NCI-H128 (cell line): ENCODE measurements at regions not wholly inside any gene's neighbourhood (a gene's known extent, or its start where the extent isn't known, plus 50 kb on each side); places are given as distances from the start of the nearest gene placed in this dataset.

Experiments
- DNase-seq: peaks from one replicate; lab custom pipeline; 2025; ENCODE audit not compliant: unreplicated experiment; lab: John Stamatoyannopoulos, UW

DNA sequence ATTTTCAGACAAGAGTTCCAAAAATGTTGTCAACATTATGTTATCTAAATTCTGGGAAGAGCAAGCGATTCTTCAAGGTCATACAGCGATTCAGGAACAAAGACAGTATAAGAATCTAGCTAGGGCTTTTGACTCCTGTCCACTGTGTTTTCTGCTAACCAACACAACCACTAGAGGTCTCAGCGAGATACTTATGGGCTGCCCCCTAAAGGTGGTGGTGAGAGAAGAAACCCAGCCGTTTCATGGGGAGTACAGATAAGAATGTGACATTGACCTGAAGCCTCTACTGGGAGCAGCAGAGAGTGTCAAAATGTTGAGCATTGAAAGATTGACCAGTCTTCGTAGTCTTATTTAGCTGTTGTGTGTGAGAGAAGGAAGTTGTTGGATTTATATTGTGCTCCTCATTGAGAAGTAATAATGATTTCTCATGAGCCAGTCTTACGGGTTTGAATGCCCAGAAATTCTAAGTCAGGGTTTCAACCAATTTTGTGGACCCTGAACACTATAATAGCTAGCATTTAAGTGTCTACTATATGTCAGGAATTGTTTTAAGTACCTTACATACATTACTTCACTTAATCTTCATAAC is 168.3 kb downstream of the SPRY1 start:
- DNase-seq, result no peak

DNA sequence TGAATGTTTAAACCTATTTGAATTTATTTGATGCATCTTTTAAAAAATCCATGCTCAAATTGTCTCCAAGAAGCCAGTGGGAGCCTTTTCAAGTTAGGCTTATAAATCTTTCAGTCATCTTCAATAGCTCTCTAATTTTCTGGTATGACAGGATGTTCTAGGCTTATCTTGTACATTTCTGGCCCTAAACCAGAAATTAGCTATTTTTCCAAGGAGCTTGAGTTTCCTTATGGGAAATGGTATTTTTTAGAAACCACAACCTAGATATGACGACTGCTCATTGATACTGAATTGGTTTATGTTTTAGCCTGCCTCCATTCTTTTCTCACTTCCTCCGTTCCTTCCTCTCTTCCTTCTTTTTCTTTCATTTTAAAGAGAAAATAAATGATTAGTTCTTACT is 172.3 kb downstream of the SPRY1 start:
- no peak for DNase-seq

DNA sequence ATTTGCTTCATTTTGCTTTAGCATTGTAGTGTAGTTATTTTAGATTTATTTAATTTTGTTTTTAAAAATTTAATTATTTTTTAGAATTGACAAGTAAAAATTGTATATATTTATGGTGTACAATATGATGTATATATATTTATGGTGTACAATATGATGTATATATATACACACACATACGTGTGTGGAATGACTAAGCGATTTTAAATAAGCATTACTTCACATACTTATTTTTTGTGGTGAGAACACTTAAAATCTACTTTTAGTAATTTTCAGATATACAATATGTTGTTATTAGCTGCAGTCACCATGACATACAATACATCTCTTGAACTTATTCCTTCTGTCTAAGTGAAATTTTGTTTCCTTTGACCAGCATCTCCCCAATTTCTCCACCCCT is 172.9 kb downstream of the SPRY1 start:
- no peak for DNase-seq

DNA sequence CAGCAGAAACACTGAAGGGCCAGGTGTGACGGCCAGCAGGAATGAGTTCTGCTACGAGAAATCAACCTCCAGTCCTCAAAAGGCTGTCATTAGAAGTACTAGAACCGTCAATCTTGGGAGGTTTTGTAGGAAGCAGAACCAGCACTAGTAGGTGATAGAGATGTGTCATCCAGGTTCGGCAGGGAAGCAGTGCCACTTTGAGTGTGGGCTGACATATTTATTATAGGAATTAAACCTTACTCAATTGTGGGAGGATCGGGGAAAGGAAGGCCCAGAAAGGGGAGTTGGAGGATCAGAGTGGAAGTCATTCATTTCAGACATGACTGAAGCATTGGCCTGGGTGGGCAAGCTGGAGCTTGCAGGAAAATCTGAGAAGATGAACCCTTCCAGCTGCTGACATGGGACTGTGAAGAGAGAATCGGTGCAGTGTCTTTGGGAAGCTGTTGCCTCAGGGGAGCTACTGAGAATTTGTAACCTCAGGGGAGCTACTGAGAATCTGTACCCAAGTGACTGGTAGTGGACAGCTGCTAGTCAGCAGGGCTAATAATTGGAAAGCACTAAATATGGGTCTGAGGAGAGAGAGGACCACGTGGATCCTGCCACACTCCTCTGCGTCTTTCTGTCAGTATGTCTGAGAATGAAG is 177.4 kb downstream of the SPRY1 start:
- DNase-seq, result no peak

DNA sequence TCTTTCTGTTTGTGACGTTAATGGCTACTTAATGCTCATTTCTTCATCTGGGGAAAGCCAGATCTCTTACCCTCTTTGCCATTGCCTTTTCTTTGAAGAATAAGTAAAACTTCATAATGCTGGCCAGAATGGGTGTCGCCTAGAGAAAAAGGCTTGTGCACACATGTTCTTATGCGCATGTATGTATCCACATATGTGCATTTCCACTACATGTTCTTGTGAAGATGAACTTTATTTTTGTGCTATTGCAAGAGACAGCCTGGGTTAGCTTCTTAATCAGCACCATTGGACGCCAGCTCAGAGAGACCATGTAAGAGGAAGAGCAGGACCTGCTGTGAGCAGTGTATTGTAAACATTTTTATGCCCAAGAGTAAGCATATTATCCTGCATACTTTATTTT is 178.7 kb downstream of the SPRY1 start:
- no peak for DNase-seq

DNA sequence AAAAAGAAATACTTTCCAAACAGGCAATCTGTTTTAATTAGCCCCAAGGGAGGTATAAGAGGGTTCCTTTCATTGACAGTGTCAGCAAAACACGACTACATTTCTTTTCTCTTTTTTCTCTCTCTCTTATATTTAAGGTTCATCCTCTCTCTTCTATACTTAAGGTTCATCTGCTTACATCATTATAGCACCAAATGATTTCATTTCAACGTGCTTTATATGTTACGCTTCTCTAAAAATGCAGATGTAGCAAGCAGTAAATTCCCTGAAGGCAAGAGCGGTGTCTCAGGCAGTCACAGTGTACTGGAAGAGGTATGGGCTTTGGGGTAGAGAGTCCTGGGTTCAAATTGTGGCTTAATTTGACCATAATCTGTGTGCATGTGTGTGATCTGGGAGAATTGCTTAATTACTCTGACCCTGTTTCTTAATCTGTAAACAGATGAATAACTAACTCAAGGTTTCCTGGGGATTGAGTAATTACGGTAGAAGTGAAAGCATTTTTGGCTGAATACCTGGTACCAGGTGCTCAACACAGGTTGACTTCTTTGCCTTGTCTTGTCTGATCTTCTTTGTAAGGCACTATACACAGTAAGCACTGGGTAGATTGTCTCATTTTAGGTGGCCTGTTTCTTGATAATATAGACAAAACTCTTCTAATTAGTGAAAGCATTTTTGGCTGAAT is 180.8 kb downstream of the SPRY1 start:
- DNase-seq, result no peak

DNA sequence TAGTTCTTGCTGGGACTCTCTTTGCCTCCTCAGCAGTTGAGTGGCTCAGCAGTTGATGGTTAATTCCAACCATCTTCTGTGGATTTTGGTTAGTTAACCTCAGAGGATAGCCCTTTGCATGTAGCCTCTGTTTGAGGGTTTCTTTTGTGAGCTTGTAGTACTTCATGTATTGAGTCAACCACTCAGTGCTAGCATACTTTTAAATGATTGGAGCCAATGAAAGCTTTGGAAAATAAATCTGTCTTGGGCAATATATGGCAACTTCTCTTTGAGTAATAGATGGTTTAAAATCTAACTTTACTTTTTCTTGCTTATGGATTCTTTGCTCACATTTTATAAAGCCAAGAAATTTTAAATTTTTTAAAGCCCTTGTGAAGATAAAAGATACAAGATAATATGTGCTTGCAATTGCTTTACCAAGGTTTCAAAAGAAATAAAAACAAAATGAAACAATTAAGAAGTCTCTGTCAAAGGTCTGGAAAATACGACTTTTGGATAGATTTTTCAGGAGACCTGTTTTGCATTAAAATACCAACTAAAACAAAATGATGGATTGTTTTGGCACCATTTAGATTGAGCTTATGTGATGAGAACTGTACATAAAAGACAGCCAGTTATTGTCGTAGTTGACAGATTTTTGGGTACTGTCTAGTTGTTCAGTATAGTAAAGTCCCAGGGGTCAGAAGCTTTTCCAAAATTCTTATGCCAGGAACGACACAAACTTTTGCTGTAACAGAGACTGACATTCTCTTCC is 181.9 kb downstream of the SPRY1 start:
- no peak for DNase-seq

DNA sequence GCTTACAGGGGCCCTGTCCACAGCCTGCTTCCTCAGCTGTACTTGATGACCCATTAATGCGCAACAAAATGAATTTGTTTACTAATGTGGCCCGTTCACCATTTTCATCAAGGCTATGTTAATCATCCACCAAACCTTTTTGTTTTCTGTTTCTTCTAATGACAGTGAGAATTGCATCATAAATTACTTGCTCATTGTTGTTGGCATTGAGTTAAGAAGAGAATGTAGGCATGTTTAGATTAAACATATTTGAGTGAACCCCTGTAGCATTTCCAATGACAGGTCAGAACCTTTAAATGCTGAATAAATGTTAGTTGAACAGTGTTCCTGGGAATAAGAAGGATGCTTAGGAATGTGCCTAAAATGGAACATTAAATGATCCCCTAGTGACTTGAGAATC is 183.4 kb downstream of the SPRY1 start:
- DNase-seq, result no peak

DNA sequence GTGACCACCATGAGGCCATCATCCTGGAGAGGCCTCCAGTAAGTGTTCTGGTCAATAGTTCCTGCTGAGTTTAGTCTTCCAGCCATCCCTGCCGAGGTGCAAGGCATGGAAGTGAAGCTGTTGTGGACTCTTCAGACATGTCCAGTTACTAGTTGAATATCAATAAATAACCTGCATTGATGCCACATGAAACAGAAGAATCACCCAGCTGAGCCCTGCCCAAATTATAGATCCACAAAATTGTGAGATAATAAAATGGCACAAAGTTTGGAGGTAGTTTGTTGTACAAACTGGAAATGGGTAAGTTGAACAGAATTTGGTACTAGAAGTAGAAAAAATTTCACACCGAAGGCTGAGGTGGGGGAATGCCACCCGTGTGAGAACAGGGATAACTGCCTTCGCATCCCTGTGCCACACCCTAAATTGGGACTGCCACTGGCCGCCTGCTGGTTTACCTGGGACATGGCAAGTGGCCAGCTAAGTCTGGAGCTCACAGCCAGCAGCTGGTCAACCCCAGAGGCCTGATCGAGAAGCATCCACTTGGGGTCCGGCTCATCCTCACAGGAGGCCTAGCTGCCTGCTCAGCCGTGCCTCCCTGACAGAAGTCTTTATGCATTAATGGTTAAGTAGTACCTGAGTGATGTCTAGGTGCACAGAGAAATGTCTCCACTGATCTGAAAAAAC is 184.5 kb downstream of the SPRY1 start:
- DNase-seq, result no peak

DNA sequence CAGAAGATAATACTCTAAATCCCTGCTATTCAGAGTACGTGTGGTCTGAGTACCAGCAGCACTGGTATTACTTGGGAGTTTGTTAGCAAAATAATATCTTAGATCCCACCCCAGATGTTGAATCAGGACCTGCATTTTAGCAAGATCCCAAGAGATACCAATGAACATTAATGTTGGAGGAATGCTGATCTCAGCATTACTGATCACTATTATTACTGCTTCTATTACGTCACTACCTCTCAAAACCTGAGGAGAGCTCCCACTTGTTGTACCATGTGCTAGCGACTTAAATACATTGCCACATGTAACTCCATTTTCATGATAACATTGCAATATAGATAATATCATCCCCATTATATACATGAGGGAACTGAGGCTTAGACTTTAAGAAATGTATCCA is 185.2 kb downstream of the SPRY1 start:
- DNase-seq, result no peak

DNA sequence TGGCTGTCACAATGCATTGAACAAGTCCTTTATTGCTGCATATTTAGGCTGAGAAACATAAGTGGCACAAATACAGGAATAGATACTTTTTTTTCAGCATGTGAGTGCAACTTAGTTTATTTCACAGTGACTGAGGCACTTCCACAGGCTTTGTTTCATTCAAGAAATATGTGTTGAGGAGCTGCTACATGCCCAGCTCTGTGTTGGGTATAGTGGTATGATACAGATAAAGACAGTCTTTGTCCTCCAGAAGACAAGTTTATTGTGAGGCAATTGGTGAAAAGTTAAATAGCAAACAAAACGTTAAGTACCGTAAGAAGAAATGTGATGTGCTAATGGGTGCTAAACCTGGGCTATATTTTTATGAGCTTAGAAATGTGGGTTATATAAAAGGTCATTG is 186.4 kb downstream of the SPRY1 start:
- DNase-seq, result no peak

DNA sequence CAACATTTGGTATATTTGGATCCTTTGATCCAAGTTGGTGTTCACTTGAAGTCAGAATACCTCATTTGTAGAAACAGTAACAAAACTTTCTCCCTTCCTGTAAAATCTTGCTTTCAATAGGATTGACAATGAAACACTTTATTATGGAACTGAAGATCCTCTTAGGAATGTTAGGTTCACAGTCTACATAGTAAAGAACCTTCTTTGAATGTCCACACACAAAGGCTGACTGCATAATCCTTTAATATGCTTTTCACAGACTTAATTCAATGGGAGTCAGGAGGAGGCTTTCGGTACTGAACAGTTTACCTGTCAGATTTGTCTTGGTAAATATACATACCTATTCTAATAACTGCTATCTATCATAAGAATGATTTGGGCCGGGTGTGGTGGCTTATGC is 188.5 kb downstream of the SPRY1 start:
- DNase-seq, result no peak

DNA sequence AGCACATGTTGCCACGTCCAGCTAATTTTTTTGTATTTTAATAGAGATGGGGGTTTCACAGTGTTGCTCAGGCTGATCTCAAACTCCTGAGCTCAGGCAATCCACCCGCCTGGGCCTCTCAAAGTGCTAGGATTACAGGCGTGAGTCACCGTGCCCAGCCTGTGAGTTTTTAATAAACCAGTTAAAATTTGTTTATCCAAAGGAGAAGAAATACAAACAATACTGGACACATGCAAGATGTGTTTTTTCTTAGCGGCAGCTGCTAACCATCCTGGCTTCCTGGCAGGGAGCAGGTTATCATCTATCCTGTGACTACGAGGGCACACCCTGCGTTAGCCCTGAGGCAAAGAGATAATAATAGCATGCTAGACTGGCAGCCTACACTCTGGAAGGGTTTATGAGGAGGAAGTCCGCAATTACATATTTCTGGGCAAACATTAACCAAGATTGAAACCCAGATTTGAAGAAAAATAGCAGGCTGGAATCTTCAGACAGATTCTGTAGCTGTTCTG is 191.4 kb downstream of the SPRY1 start:
- DNase-seq, result no peak

DNA sequence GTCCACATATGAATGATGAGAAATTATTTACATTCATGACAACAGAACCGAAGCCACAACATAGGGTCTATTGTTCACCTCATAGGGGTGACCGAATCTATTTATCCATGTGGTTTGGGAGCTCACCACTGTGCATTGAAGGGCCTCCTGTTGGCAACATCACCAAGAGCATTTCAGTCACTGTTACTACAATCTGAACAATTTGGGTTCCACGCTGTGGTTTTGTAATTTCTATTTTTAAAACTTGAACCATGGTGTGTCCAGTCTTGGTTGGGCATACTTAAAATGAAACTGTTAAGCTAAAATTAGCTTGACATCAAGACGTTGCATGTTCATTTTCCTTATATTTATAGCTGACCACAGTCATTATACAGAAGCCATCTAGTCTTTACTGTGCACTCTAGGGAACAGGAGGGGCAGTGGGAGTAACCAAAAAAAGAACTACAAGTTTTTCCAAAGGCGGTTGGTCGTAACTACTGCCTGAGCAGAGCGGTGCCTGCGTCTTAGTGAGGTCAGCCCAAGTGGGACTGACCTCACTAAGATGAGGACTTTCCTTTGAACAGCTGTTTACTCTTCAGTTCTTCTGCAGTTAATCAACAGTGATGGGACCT is 192.1 kb downstream of the SPRY1 start:
- no peak for DNase-seq

DNA sequence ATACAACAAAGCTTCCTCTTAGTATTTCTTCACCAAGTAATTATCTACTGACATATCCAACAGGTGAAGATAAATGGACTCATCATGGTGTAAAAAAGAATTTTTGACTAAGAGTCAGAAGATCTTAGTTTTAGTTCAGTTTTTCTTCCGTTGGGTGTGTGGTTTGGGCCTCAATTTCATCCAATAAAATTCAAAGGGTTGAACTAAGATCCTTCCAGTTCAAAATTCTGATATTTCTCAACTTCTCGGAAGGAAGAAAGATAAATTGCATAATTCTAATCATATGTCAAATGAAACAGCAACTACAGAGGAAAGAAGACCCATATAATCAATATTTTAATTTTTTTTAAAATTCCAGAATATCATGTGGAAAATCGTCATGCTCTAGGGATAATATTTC is 192.7 kb downstream of the SPRY1 start:
- DNase-seq, result no peak

DNA sequence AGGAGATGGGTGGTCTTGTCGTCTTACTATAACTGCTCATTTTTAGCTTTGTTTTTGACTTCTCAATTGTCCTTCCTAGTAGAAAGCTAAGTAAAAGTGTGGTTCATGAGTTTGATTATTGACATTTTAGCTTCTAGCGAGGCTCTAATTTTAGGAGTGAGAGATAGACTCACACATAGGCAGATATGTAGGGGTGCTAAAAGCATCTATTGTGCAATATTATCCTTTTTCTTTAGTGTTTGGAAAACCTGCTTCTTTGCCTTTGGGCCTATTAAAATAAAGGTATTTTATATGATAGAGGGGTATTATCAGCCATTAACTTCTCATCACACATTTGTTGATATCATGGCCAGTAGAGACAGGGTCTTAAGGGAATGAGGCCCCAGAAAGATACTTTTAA is 195.3 kb downstream of the SPRY1 start:
- no peak for DNase-seq

DNA sequence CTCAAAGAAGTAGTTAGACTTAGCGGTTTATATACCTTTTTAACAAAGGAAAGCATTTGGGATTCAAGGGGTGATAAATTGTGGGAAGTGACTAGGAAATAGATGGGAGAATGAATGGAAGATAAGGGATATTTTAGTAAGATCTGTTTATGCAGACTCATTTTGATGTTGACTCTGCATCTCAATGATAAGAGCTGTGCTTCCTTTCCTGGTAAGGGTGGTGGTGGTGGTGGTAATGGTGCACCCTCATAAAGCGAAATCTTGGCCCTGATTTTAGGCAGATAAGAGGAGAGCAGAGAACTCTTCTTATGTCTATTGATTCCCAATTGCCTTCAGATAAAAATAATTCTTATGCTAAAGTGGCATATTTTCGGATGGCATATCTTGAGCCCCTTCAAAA is 197.1 kb downstream of the SPRY1 start:
- DNase-seq, result no peak

DNA sequence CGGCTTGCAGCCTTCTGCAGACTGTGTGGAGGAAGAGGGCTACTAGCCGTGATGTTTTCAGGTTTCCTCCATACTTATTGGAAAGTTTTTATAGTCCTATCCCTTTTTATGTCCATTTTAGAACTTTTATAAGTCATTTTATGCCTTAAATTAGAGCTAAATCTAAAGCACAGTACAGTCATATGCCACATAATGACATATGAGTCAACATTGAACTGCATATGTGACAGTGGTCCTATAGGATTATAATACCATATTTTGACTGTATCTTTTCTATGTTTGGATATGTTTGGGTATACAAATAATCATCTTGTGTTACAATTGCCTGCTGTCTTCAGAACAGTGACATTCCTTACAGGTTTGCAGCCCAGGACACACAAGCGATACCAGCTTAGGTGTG is 200.2 kb downstream of the SPRY1 start:
- DNase-seq, result no peak

DNA sequence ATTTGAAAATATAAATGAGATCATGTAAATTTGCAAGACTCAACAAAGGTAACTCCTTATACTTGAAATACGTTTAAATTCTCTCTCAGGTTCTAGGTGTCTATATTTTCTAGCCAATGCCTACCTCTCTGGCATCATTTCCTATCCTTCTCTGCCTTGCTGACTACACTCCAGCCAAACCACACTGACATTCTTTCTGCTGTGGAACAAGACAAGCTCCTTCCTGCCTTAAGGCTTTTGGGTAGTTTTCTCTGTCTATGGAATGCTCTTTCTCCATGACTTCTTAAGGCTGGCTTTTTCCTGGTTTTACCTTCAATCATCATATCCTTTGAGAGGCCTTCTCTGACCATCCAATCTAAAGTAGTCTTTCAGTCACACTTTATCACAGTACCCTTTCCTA is 201.0 kb downstream of the SPRY1 start:
- no peak for DNase-seq

DNA sequence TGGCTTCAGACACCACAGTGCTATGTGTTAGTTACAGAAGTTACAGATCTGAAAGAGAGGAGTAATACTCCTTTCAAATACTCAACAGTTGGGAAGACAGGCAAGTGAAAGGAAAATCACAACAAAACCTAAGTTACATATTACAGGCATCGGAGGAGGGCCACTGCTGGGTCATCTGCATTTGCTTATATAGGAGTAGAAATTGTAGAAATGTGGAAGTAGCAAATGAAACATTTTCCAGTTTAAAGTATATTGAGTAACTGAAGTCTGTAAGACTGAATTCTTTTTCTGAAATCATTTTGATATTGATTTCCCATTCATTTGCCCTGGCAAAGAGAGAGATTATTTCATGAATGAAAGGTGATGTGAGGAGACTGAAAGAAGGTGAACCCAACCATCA is 201.7 kb downstream of the SPRY1 start:
- DNase-seq, result no peak
